ENCODE measurements at regions not wholly inside any gene's neighbourhood (a gene's known extent, or its start where the extent isn't known, plus 50 kb on each side); places are given as distances from the start of the nearest gene placed in this dataset.
A peak's percentile ranks its signal among the peaks of the same experiment; 100 is the strongest.

DNA sequence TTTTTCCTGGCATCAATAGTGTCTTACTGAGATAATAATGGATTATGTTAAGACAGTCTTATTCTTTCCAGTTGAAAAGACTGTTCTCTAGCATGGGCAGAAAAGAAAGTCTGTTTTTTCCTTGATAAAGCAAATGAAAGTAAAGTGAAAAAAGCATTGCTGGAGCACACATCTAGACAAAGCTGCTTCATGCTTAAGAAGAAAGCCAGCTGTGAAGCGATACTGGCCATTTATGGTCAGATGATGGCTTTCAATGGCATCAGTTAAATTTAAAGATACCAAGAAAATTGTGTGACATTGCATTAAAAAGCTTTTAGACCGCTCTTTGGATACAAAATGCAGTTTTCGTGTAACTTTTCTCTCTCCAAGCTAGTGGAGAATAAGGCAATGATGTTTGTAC lies 242.1 kb upstream of the TRAM1L1 start:
- no peak for DNase-seq

- no peak for DNase-seq
Observed at GRCh38 chr4:117328333-117328732, 243.0 kb upstream of the TRAM1L1 start.

GRCh38 chr4:117331817-117332216 lies 246.4 kb upstream of the TRAM1L1 start:
- no peak for DNase-seq

DNA sequence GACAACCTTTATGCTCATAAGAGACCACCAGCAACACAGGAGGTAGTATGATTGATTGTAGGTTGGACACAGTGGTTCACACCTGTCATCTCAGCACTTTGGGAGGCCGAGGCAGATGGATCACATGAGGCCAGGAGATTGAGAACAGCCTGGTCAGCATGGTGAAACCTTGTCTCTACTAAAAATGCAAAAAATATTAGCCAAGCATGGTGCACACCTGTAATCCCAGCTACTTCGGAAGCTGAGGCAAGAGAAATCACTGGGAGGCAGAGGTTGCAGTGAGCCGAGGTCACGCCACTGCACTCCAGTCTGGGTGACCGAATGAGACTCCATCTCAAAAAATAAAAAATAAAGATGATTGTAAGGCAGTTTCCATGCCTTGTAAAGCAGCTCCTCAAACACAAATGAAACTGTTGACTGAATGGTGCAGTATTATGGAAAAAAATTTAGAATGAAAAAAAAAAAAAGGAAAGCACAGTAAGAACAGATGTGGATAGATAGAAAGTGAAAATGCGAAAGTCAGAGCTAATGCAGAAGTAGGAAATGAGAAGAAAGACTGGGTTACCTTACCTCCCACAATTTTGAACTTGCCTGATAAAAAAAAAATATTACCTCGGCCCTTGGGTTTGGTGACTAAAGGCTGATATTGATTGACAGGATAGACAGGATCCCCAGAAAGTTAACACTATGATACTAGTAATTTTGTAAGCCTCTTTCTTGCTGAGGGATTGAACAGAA lies 249.2 kb upstream of the TRAM1L1 start:
- no peak for DNase-seq

- no peak for DNase-seq
Observed at GRCh38 chr4:117357437-117357836, 272.1 kb upstream of the TRAM1L1 start.

DNA sequence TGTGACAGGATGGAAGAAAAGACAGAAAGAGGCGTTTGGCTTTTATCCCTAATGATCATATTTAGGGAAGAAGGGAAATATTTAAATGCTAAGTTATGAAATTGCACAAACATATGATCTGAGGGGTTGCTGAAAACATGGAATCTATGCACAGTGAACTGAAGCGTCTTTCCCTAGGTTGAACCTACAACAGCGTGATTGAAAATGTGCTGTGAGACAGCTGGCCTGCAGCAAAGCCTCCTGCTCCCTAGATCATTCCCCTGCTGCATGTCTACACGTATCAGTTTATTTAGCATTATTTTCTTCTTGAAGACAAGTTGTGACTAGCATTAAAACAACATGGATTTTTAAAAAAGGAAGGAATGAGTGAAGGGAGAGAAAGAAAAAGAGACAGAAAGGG lies 272.5 kb upstream of the TRAM1L1 start:
- DNase-seq, result no peak

GRCh38 chr4:117370944-117371668 lies 285.7 kb upstream of the TRAM1L1 start:
- DNase-seq, result no peak

GRCh38 chr4:117375101-117375500 lies 289.7 kb upstream of the TRAM1L1 start:
- DNase-seq, result no peak

DNA sequence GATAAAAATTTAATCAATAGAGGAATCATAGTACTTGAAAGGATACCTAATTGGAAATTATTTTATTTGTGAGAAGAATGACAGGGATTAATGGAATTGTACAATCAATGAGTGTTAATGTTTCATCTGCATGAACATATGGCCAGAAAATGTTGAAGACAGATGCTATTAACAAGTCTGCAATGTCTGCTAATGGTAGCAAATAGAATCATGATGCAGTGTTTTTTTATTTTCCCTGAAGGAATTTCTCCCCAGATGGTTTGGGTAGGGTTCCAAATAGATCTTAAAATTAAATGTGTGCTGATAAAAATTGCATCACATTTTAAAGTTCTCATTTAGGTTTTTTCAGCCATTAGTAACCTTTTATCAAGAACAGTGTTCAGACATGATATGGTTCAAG lies 291.3 kb upstream of the TRAM1L1 start:
- DNase-seq, result no peak

DNA sequence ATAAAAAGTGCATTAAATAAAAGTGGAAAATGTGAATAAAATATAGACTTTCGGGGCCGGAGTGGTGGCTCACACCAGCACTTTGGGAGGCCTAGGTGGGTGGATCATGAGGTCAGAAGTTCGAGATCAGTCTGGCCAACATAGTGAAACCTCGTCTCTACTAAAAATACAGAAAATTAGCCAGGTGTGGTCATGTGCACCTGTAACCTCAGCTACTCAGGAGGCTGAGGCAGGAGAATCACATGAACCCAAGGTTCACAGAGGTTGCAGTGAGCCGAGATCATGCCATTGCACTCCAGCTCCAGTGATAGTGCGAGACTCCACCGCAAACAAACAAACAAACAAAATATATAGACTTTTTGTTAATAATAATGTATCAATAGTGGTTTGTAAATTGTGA lies 293.6 kb upstream of the TRAM1L1 start:
- no peak for DNase-seq

DNA sequence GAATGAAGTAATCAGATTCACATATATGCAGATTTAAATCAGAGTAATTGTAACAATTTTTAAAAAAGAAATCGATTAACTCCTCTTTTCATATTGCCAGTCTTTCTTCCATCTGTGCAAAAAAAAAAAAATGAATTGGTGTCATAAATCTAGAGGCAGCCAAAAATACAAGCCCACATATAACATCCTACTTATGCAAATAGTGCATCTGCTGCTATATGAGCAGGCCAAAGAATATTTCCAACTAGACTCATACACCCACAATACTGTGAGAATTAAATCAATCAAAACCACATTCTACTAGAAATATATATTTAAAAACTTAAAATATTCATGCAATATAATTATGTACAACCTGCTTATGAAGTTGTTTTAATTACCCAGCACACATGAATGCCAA lies 298.1 kb upstream of the TRAM1L1 start:
- DNase-seq, result no peak

- DNase-seq, result no peak
Observed at GRCh38 chr4:117385526-117385925, 300.1 kb upstream of the TRAM1L1 start.

- DNase-seq, result no peak
Observed at GRCh38 chr4:117387072-117387471, 301.7 kb upstream of the TRAM1L1 start.

GRCh38 chr4:117400039-117400835 lies 314.9 kb upstream of the TRAM1L1 start:
- peak; percentile 40 for DNase-seq

DNA sequence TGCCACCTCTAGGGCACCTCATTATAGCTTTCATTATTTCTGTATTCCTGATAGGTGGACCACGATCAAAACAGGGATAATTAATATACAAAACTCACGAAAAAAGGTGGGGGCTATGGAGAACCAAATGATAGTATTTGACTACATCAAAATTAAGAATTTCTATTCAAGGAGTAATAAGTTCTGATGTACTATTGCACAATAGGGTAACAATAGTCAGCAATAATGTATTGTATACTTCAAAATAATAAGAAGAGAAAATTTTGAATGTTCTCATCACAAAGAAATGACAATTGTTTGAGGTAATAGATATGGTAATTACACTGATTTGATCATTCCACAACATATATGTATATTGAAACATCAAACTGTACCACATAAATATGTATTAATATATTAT lies 327.3 kb upstream of the TRAM1L1 start:
- DNase-seq, result no peak

- DNase-seq, result peak; percentile 2
Observed at GRCh38 chr4:117417856-117418255, 332.5 kb upstream of the TRAM1L1 start.

DNA sequence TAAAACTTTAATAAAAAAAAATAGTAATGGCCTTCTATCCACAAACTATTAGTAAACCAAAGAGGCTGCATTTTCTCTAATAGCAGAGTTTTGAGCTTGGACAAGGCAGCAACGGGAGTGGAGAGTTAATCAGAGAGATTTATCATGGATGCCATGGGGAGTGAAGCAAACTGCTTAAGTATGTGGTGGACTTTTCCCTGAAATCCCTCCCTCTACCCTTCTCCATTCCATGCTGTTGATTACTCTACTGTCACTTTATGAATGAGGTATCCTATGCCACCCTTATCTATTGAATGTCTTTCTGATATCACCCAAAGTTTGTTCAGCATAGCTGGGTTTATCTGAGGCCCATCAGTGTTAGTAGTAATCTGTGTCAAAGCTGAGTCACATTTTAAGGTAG lies 335.6 kb upstream of the TRAM1L1 start:
- no peak for DNase-seq

DNA sequence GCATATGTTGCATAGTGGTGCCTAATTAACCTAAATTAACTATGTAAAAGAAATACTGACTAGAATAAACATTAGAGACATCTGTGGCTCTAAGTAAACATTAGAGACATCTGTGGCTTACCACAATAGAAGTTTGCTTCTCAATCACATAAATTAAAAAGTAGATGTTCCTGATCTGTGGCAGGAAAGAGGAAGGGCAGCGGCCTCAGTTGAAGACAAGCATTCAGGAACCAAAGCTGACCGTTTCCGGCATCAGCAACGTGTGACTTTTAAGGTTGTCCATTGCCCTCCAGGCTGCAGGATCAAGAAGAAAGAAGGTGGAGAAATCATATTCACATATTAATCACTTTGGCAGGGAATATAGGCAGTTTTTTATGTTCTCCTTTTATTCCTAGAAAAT lies 336.3 kb upstream of the TRAM1L1 start:
- no peak for DNase-seq

DNA sequence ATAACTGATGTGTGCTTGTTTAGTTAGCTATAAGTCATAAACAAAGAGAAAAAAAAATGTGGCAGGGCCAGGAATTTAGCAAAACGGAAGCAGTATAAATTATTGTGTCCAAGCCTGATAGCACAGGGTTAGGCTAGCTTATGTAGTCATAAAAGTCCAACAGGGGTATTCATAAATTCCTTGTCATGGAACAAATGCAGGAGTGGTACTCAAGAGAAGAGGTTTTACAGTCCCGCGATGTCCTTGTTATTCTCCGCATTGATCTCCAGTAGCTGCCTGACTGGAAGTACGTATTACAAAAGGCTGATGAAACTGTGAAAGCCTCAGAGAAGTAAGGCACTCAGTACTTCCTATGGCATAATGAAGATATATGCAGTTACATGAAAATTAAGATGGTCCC lies 336.9 kb upstream of the TRAM1L1 start:
- DNase-seq, result no peak

DNA sequence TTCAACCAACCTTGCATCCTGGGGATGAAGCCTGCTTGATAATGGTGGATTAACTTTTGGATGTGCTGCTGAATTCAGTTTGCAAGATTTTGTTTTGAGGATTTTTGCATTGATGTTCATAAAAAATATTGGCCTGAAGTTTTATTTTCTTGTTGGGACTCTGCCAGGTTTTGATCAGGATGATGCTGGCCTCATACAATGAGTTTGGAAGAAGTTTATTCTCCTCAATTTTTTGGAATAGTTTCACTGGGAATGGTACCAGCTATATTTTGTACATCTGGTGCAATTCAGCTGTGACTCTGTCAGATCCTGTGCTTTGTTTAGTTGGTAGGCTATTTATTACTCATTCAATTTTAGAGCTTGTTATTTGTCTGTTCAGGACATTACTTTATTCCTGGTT lies 340.3 kb upstream of the TRAM1L1 start:
- DNase-seq, result no peak

DNA sequence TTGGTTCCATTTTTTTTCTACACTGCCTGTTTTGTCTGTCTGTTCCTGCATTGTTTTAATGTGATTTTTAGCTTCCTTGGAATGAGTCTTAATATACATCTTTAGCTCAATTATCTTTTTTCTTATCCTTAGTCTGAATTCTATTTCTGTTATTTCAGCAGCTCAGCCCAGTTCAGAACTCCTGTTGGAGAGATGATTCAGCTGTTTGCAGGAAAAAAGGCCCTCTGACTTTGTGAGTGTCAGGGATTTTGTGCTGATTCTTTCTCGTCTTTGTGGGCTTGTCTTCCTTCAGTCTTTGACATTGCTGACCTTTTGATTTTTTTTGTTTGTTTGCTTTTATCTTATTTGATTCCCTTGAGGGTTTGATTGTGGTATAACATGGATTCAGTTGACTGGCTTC lies 343.2 kb upstream of the TRAM1L1 start:
- DNase-seq, result no peak

GRCh38 chr4:117429061-117429460 lies 343.7 kb upstream of the TRAM1L1 start:
- DNase-seq, result peak; percentile 3

GRCh38 chr4:117429506-117429905 lies 344.1 kb upstream of the TRAM1L1 start:
- DNase-seq, result no peak

DNA sequence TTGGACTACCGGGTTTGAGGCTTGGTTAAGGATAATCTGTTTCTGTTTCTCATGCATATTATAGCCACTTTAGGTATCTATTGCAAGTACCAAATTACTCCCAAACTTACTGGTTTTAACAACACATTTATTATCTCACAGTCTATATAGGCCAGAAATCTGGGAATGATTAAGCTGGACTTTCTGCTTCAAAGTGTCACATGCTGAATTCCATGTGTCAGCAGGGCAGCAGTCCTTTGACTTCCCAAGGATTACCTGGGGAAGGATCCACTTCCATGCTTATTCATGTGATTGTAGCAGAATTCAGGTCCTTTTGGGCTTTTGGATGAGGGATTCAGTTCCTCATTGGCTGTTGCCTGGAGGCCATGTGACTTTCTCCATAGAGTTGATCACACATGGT lies 349.0 kb upstream of the TRAM1L1 start:
- no peak for DNase-seq
